ENCODE measurements at regions not wholly inside any gene's neighbourhood (a gene's known extent, or its start where the extent isn't known, plus 50 kb on each side); places are given as distances from the start of the nearest gene placed in this dataset.

DNA sequence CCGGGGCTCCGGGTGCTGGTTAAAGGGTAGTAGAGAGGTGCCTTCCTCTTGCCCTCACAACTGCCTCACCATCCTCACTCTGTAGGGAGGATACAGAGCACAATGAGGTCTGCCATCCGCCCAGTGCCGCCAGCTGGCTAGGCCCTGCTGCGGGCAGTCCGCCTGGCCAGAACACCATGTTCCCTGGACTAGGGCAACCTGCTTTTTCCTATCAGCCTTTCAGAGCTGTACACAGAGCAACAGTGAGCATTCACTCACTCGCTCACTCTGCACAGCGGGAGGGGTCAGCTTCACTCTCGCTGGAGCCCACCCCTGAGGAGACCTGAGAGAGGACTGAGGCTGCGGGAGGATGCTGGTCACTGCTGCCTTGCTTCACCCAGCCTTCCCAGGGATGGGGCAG is 218.7 kb upstream of the CHRNA7 start:
- H3K9me3 ChIP-seq, result peaks cover 0 to 7% (median 0%) of the 10 kb centered on the region in 3 donors
- H3K36me3 ChIP-seq, result no peaks in the 10 kb centered on the region
- 92 to 100% methylated on average over 5 to 7 of the region's 10 CpGs for WGBS, 2 donors
- no peak for TF ChIP-seq POLR2A (IDR thresholded peaks at IDR 0.05)
- TF ChIP-seq, protein P1, sequence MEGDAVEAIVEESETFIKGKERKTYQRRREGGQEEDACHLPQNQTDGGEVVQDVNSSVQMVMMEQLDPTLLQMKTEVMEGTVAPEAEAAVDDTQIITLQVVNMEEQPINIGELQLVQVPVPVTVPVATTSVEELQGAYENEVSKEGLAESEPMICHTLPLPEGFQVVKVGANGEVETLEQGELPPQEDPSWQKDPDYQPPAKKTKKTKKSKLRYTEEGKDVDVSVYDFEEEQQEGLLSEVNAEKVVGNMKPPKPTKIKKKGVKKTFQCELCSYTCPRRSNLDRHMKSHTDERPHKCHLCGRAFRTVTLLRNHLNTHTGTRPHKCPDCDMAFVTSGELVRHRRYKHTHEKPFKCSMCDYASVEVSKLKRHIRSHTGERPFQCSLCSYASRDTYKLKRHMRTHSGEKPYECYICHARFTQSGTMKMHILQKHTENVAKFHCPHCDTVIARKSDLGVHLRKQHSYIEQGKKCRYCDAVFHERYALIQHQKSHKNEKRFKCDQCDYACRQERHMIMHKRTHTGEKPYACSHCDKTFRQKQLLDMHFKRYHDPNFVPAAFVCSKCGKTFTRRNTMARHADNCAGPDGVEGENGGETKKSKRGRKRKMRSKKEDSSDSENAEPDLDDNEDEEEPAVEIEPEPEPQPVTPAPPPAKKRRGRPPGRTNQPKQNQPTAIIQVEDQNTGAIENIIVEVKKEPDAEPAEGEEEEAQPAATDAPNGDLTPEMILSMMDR (IDR thresholded peaks at IDR 0.05), result no peak
- no peak overlapping the region for H3K4me3 ChIP-seq
- H3K27ac ChIP-seq, result no peak overlapping the region
- intact Hi-C loops (cut with DNase I), result no loop called here
- no peak for DNase-seq
- no peaks in the 10 kb centered on the region for H3K27me3 ChIP-seq
- H3K4me1 ChIP-seq, result no peaks in the 10 kb centered on the region

DNA sequence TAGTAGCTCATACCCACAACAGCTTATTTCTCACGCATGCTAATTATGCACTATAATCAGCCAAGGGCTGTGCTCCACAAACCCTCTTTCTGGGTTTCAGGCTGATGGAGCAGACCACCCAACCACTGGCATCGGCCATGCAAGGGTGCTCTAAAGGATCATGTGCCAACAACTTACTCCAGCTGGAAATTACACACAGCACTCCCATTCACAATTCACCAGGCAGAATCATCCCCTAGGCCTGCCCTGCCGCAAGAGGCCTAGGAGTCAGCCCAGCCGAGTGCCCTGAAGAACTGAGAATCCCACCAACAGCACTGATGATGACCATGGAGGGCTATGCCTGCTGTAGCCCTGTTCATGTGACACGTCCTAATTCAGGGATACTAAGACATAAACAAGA is 216.2 kb upstream of the CHRNA7 start:
- WGBS, 2 donors, result 75 to 78% methylated on average over 4 to 5 of the region's 5 CpGs
- H3K36me3 ChIP-seq, result no peaks in the 10 kb centered on the region
- H3K4me3 ChIP-seq, result no peak overlapping the region
- H3K27ac ChIP-seq, result no peak overlapping the region
- no peaks in the 10 kb centered on the region for H3K4me1 ChIP-seq
- intact Hi-C loops (cut with DNase I), result no loop called here
- H3K27me3 ChIP-seq, result no peaks in the 10 kb centered on the region
- H3K9me3 ChIP-seq, result peaks cover 0 to 7% (median 0%) of the 10 kb centered on the region in 3 donors
- no peak for DNase-seq
- TF ChIP-seq, protein P1 (IDR thresholded peaks at IDR 0.05), result no peak
- TF ChIP-seq POLR2A (IDR thresholded peaks at IDR 0.05), result no peak

DNA sequence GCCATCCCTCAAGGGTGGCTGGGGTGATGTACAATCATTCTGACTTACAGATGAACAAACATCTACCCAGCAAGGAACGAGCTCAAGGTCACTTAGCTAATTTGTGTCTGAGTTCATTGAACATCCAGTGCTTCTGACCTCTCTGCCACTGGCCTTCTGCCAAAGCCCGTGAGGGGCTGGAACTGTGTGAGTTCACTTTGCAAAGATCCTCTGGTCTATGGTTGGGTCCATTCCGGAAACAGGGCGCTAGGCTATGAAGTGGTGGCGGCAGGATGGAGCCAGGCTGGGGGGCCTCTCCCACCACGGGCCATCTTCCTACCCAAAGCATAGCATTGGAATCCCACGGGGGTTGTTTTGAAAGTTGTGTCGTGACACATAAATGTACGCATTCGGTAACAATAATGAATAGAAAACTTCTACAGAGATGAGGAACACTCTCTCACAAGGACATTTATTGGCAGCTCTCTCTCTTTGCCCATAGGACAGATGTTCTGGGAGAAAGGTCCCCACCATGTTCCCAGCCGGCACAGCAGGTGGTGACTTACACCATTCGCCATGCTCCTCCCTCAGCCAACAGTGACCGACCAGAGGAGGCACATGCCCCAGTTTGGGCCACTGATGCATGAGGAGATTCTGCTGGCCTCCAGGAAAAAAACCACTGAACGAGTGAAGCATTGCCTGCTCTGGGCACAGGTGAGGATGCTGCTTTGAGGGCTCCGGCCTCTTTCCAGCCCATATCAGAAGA is 214.7 kb upstream of the CHRNA7 start:
- no peaks in the 10 kb centered on the region for H3K4me1 ChIP-seq
- H3K9me3 ChIP-seq, result no peaks in the 10 kb centered on the region
- H3K4me3 ChIP-seq, result no peak overlapping the region
- H3K27ac ChIP-seq, result no peak overlapping the region
- WGBS, 2 donors, result 70 to 75% methylated on average over 9 to 14 of the region's 15 CpGs
- DNase-seq, result no peak
- no peaks in the 10 kb centered on the region for H3K36me3 ChIP-seq
- no peaks in the 10 kb centered on the region for H3K27me3 ChIP-seq
- TF ChIP-seq, protein P1 (IDR thresholded peaks at IDR 0.05), result no peak
- no peak for TF ChIP-seq POLR2A (IDR thresholded peaks at IDR 0.05)
- intact Hi-C loops (cut with DNase I), result no loop called here

DNA sequence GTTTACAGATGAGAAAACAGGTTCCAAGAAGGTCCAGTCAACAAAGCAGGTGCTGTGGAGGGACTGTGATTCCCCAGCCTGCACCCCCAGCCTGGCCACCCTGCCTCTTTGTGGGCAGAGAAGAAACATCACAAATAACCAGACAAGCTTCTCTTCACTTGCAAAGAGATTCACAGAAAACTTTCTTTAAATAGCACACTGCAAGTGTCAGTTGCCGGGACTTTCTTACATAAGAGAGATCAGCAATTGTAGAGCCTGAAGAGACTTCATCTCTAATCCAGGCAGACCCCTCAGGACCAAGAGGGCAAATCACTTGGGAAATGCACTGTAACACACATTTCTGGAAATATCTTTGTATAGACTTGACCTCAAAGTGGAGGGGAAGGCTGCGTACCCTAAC is 207.9 kb upstream of the CHRNA7 start:
- Histone ChIP-seq H3K36me3 (no peaks in the 10 kb centered on the region), H3K27me3 (no peaks in the 10 kb centered on the region), H3K4me3 (no peak overlapping the region), H3K27ac (no peak overlapping the region), H3K4me1 (no peaks in the 10 kb centered on the region), H3K9me3 (no peaks in the 10 kb centered on the region)
- no peak for DNase-seq
- intact Hi-C loops (cut with DNase I), result no loop called here
- no peak for TF ChIP-seq POLR2A (IDR thresholded peaks at IDR 0.05)
- WGBS, 2 donors, result 91 to 92% methylated on average over 2 of the region's 2 CpGs

GRCh38 chr15:31824024-31824423 is 206.3 kb upstream of the CHRNA7 start:
- 61 to 70% methylated on average over 5 of the region's 5 CpGs for WGBS, 2 donors
- intact Hi-C loops (cut with DNase I), result no loop called here

More at GRCh38 chr15:31824024-31824423, 206.3 kb upstream of the CHRNA7 start:
- no peak overlapping the region for H3K27ac ChIP-seq
- TF ChIP-seq, protein P1 (IDR thresholded peaks at IDR 0.05), result no peak
- no peak for TF ChIP-seq POLR2A (IDR thresholded peaks at IDR 0.05)
- no peak overlapping the region for H3K4me3 ChIP-seq
- H3K9me3 ChIP-seq, result no peaks in the 10 kb centered on the region
- no peaks in the 10 kb centered on the region for H3K36me3 ChIP-seq
- DNase-seq, result no peak
- H3K27me3 ChIP-seq, result no peaks in the 10 kb centered on the region
- H3K4me1 ChIP-seq, result no peaks in the 10 kb centered on the region
